H1 (cell line): ENCODE measurements at regions not wholly inside any gene's neighbourhood (a gene's known extent, or its start where the extent isn't known, plus 50 kb on each side); places are given as distances from the start of the nearest gene placed in this dataset.

ENCODE experiments used
- SP4 ChIP-seq: IDR thresholded peaks from 2 replicates; pipeline ENCODE4 v1.6.1; 2012; ENCODE audit warnings: low read length, inconsistent platforms

- TF ChIP-seq SP4, result no peak
Measured at GRCh38 chr11:15837901-15838489, 518.4 kb downstream of the SOX6 start (continued).
